H1 (cell line): ENCODE measurements at regions not wholly inside any gene's neighbourhood (a gene's known extent, or its start where the extent isn't known, plus 50 kb on each side); places are given as distances from the start of the nearest gene placed in this dataset.
A peak's percentile ranks its signal among the peaks of the same experiment; 100 is the strongest.

Source experiments
- CTCF ChIA-PET: fragments of 300-600 bp; sonication (Branson Sonifier 250); formaldehyde crosslinking; loops from one replicate; lab custom pipeline; 2021; ENCODE audit not compliant: partially characterized antibody; lab: Charles Lee
- POLR2A ChIA-PET: fragments of 300-600 bp; sonication (Branson Sonifier 250); formaldehyde crosslinking; loops from one replicate; lab custom pipeline; 2021; ENCODE audit warnings: inconsistent platforms; ENCODE audit not compliant: partially characterized antibody; lab: Charles Lee
- DNase-seq, 2 experiments: peaks; one replicate each; pipeline versions ENCODE4 v3.0.0 to v3.0.0-alpha.2; 2010 to 2022; ENCODE audit warnings: low spot score in 2 of 2, low read depth in 1 of 2, mixed read lengths in 1 of 2
- FAIRE-seq: peaks from 2 replicates; lab custom pipeline; 2011; peaks lifted over from hg19 to GRCh38; lab: Jason Lieb, UNC
- H2AFZ ChIP-seq: 2 replicates; pipeline ENCODE4 v1.8.1; 2012; ENCODE audit warnings: low read length, inconsistent platforms
- H2AK5ac ChIP-seq: 2 replicates; pipeline ENCODE4 v1.6.1; 2013; ENCODE audit warnings: low read depth, low read length
- H2BK120ac ChIP-seq: replicated peaks from 2 replicates; pipeline ENCODE3; 2013; ENCODE audit warnings: low read depth, low read length, inconsistent platforms
- H2BK12ac ChIP-seq: 2 replicates; pipeline ENCODE4 v1.6.1; 2013; ENCODE audit warnings: low read depth, low read length
- H2BK15ac ChIP-seq: 2 replicates; pipeline ENCODE4 v1.6.1; 2013; ENCODE audit warnings: low read length
- H2BK20ac ChIP-seq: 2 replicates; pipeline ENCODE4 v1.6.1; 2013; ENCODE audit warnings: low read length
- H2BK5ac ChIP-seq: 2 replicates; pipeline ENCODE4 v1.6.1; 2013; ENCODE audit warnings: low read depth, low read length
- H3K14ac ChIP-seq: 2 replicates; pipeline ENCODE4 v1.6.1; 2013; ENCODE audit warnings: inconsistent platforms; ENCODE audit not compliant: insufficient read length
- H3K18ac ChIP-seq: 2 replicates; pipeline ENCODE4 v1.6.1; 2013; ENCODE audit warnings: low read length; ENCODE audit errors: extremely low read depth
- H3K23ac ChIP-seq: 2 replicates; pipeline ENCODE4 v1.6.1; 2013; ENCODE audit warnings: inconsistent platforms; ENCODE audit not compliant: insufficient read length
- H3K23me2 ChIP-seq: 2 replicates; pipeline ENCODE4 v1.6.1; 2013; ENCODE audit warnings: low read depth, low read length
- H3K27ac ChIP-seq: 2 replicates; pipeline ENCODE4 v1.6.1; 2011; ENCODE audit warnings: low read depth, low read length, inconsistent platforms
- H3K27me3 ChIP-seq, 4 experiments: replicated peaks in 1 of 4; 1 replicate in 1 of 4; 2 replicates in 3 of 4; pipeline versions ENCODE4 v1.6.1 to v1.8.1; 2011 to 2013; ENCODE audit warnings: low read length in 3 of 4, mild to moderate bottlenecking in 3 of 4, inconsistent platforms in 2 of 4, mixed read lengths in 2 of 4, moderate library complexity in 1 of 4; ENCODE audit not compliant: control insufficient read depth in 3 of 4, insufficient read depth in 3 of 4; ENCODE audit errors: extremely low read depth in 1 of 4
- H3K36me3 ChIP-seq, 4 experiments: 2 replicates each; pipeline versions ENCODE4 v1.6.1 to v1.8.1; 2011 to 2013; ENCODE audit warnings: mild to moderate bottlenecking in 4 of 4, low read length in 3 of 4, moderate library complexity in 2 of 4, control low read depth in 1 of 4, inconsistent platforms in 1 of 4; ENCODE audit not compliant: insufficient read depth in 4 of 4, control insufficient read depth in 2 of 4
- H3K4ac ChIP-seq: replicated peaks from 2 replicates; pipeline ENCODE3; 2013; ENCODE audit warnings: low read length, low read depth, mixed read lengths, inconsistent platforms; ENCODE audit not compliant: insufficient read length
- H3K4me1 ChIP-seq, 4 experiments: replicated peaks in 1 of 4; 1 replicate in 1 of 4; 2 replicates in 3 of 4; pipeline versions ENCODE4 v1.6.1 to v1.8.1; 2011 to 2013; ENCODE audit warnings: low read length in 3 of 4, inconsistent platforms in 2 of 4, mixed read lengths in 1 of 4; ENCODE audit not compliant: insufficient read depth in 4 of 4, control insufficient read depth in 3 of 4
- H3K4me2 ChIP-seq, 2 experiments: 2 replicates each; pipeline versions ENCODE4 v1.6.1 to v1.8.1; 2011 to 2013; ENCODE audit warnings: low read depth in 2 of 2, low read length in 2 of 2, control low read depth in 1 of 2, inconsistent platforms in 1 of 2, mild to moderate bottlenecking in 1 of 2; ENCODE audit not compliant: insufficient read depth in 1 of 2
- H3K4me3 ChIP-seq, 4 experiments: fragments of 200-600, 300-600 bp in 1 of 4; sonication (generic), shearing (Covaris generic), sonication (Bioruptor Twin) in 1 of 4; 2 replicates each; pipeline versions ENCODE4 v1.5.1 to v1.8.1; 2011 to 2016; ENCODE audit warnings: low read length in 4 of 4, low read depth in 3 of 4, control low read depth in 2 of 4, inconsistent platforms in 2 of 4, mild to moderate bottlenecking in 2 of 4, mixed read lengths in 1 of 4, moderate library complexity in 1 of 4; ENCODE audit not compliant: insufficient read depth in 2 of 4; ENCODE audit errors: extremely low read depth in 1 of 4
- H3K56ac ChIP-seq: replicated peaks from 2 replicates; pipeline ENCODE3; 2013; ENCODE audit warnings: low read depth, mild to moderate bottlenecking, mixed read lengths, low read length, inconsistent platforms; ENCODE audit not compliant: insufficient read length
- H3K79me1 ChIP-seq: 2 replicates; pipeline ENCODE4 v1.6.1; 2013; ENCODE audit warnings: low read depth, low read length, control low read depth
- H3K79me2 ChIP-seq, 2 experiments: 2 replicates each; pipeline versions ENCODE4 v1.6.1 to v1.8.1; 2012 to 2013; ENCODE audit warnings: low read length in 2 of 2, mild to moderate bottlenecking in 2 of 2, inconsistent platforms in 1 of 2; ENCODE audit not compliant: insufficient read depth in 2 of 2, control insufficient read depth in 1 of 2
- H3K9ac ChIP-seq, 4 experiments: replicated peaks in 1 of 4; 1 replicate in 1 of 4; 2 replicates in 3 of 4; pipeline versions ENCODE4 v1.6.1 to v1.8.1; 2011 to 2013; ENCODE audit warnings: low read depth in 3 of 4, low read length in 3 of 4, control low read depth in 2 of 4, mild to moderate bottlenecking in 2 of 4, moderate library complexity in 2 of 4, inconsistent platforms in 1 of 4; ENCODE audit errors: extremely low read depth in 1 of 4
- H3K9me3 ChIP-seq, 2 experiments: 2 replicates each; pipeline versions ENCODE4 v1.6.1 to v1.8.1; 2012 to 2013; ENCODE audit warnings: mild to moderate bottlenecking in 2 of 2, moderate library complexity in 2 of 2, control low read depth in 1 of 2, inconsistent platforms in 1 of 2, low read depth in 1 of 2, low read length in 1 of 2, mixed read lengths in 1 of 2; ENCODE audit not compliant: insufficient read depth in 2 of 2
- H4K20me1 ChIP-seq, 2 experiments: replicated peaks in 1 of 2; 2 replicates each; pipeline versions ENCODE3 to v1.8.1; 2011 to 2013; ENCODE audit warnings: inconsistent platforms in 2 of 2, low read length in 2 of 2, mild to moderate bottlenecking in 1 of 2; ENCODE audit not compliant: insufficient read depth in 2 of 2, control insufficient read depth in 1 of 2
- H4K5ac ChIP-seq: 2 replicates; pipeline ENCODE4 v1.6.1; 2013; ENCODE audit warnings: low read length, low read depth, mixed read lengths, inconsistent platforms; ENCODE audit not compliant: insufficient read length
- H4K8ac ChIP-seq: 2 replicates; pipeline ENCODE4 v1.8.0; 2013; ENCODE audit warnings: mild to moderate bottlenecking, moderate library complexity, low read length, inconsistent platforms; ENCODE audit not compliant: insufficient read depth; ENCODE audit errors: extremely low read depth
- H4K91ac ChIP-seq: replicated peaks from 2 replicates; pipeline ENCODE3; 2013; ENCODE audit warnings: low read length, mixed read lengths, inconsistent platforms; ENCODE audit not compliant: insufficient read length
- KDM5A ChIP-seq: fragments of 200-600 bp; IDR thresholded peaks from 2 replicates; pipeline ENCODE4 v1.7.1; 2012; ENCODE audit warnings: mild to moderate bottlenecking, low read length, inconsistent platforms, mixed read lengths
- RNF2 ChIP-seq: fragments of 200-900, 300-1000 bp; sonication (generic); IDR thresholded peaks from 2 replicates; pipeline ENCODE4 v1.7.1; 2016; ENCODE audit warnings: borderline replicate concordance, low read depth, mild to moderate bottlenecking, antibody characterized with exemption, low read length; ENCODE audit not compliant: poor library complexity, severe bottlenecking; ENCODE audit errors: missing control alignments
- SIRT6 ChIP-seq: IDR thresholded peaks from one replicate; pipeline ENCODE4 v1.7.1; 2012; ENCODE audit warnings: low read length, inconsistent platforms

- H4K8ac ChIP-seq = no peak overlapping the region
- no peak overlapping the region for H3K18ac ChIP-seq
- no peak overlapping the region for H2BK15ac ChIP-seq
- H3K36me3 ChIP-seq = peaks cover 0 to 2% (median 0%) of the 10 kb centered on the region in 4 experiments; a peak in 1 of 8 replicates
- H2AK5ac ChIP-seq = no peak overlapping the region
- no peak overlapping the region for H3K27ac ChIP-seq
- peaks cover 0 to 4% of the 10 kb centered on the region in 2 experiments; a peak in 1 of 4 replicates for H3K9me3 ChIP-seq
- no peak overlapping the region for H4K91ac ChIP-seq
- no peak overlapping the region for H2BK5ac ChIP-seq
- H2BK20ac ChIP-seq = no peak overlapping the region
- no peak overlapping the region for H3K4ac ChIP-seq
- H4K5ac ChIP-seq = peak overlapping the region; percentile 77
- peaks cover 1% of the 10 kb centered on the region; the same call in 1 of the 2 replicates for H3K23me2 ChIP-seq
- 0 out of 4 replicates have a peak overlapping the region, but pooled peaks of 1 of the 2 experiments have one; percentile 17 for H3K4me2 ChIP-seq
- H3K79me1 ChIP-seq = no peaks in the 10 kb centered on the region
- H4K20me1 ChIP-seq = no peaks in the 10 kb centered on the region
- no peak overlapping the region for H3K23ac ChIP-seq
- DNase-seq (no peak), FAIRE-seq (no peak)
- TF ChIP-seq SIRT6 = no peak
- TF ChIP-seq RNF2 = no peak
- no peak for TF ChIP-seq KDM5A
- H3K27me3 ChIP-seq = no peaks in the 10 kb centered on the region
- no peak overlapping the region for H2BK120ac ChIP-seq
- no peak overlapping the region; a peak in 1 of 8 replicates for H3K4me3 ChIP-seq
- ChIA-PET POLR2A (no interaction called here), CTCF (interaction anchor here (1.2 kb wide), 1 partner anchor 32 kb away, joined by 3 read pairs; no protein-coding TSS in a partner anchor)
- H3K4me1 ChIP-seq = peaks cover 0 to 9% (median 4%) of the 10 kb centered on the region in 4 experiments; a peak in 2 of 7 replicates
- H3K14ac ChIP-seq = no peak overlapping the region
- no peak overlapping the region for H2BK12ac ChIP-seq
- H3K56ac ChIP-seq = no peak overlapping the region
- no peaks in the 10 kb centered on the region for H3K79me2 ChIP-seq
- H3K9ac ChIP-seq = no peak overlapping the region
- H2AFZ ChIP-seq = no peak overlapping the region
Observed at GRCh38 chr1:221170171-221170570, 290.9 kb downstream of the HLX start.
